ENCODE measurements at regions not wholly inside any gene's neighbourhood (a gene's known extent, or its start where the extent isn't known, plus 50 kb on each side); places are given as distances from the start of the nearest gene placed in this dataset.

DNA sequence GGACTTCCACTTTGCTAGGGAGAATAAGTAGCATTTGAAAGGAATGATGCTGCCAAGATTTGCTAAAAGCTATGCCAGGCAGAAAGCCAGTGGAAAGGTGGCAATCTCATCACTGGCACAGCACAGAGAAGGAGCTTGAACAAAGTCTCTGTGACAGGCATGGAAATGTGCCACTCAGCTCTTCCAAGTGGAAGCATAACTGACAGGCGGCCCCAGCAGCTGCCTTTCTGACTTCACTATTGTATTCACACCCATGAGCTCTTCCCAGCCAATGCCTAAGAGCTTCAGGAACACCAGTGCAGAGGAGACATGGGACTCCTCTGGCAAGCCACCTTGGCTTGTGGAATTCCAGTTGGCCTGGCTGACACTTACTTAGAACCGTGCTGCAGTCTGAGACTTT lies 134.6 kb upstream of the REG3G start:
- Mint-ChIP-seq H3K4me1 (ENCODE audit: low read depth) (no peaks in the 10 kb centered on the region), H3K27me3 (ENCODE audit: low read depth) (no peaks in the 10 kb centered on the region), H3K36me3 (ENCODE audit: low read depth) (no peaks in the 10 kb centered on the region), H3K4me3 (no peak overlapping the region), H3K9me3 (ENCODE audit: insufficient read depth) (no peaks in the 10 kb centered on the region), H3K27ac (no peak overlapping the region)
- ATAC-seq (no peak), DNase-seq (no peak)
- CTCF ChIA-PET, result no interaction called here
- POLR2A ChIA-PET, result no interaction called here

- Mint-ChIP-seq H3K4me1 (ENCODE audit: low read depth) (no peaks in the 10 kb centered on the region), H3K27me3 (ENCODE audit: low read depth) (no peaks in the 10 kb centered on the region), H3K27ac (no peak overlapping the region), H3K9me3 (ENCODE audit: insufficient read depth) (no peaks in the 10 kb centered on the region), H3K36me3 (ENCODE audit: low read depth) (no peaks in the 10 kb centered on the region), H3K4me3 (no peak overlapping the region)
- ATAC-seq, result no peak
- ChIA-PET CTCF (no interaction called here), POLR2A (no interaction called here)
- no peak for DNase-seq
Observed at GRCh38 chr2:78892295-78892694, 133.2 kb upstream of the REG3G start.

- Mint-ChIP-seq H3K27ac (no peak overlapping the region), H3K4me1 (ENCODE audit: low read depth) (no peaks in the 10 kb centered on the region), H3K4me3 (no peak overlapping the region), H3K27me3 (ENCODE audit: low read depth) (no peaks in the 10 kb centered on the region), H3K36me3 (ENCODE audit: low read depth) (no peaks in the 10 kb centered on the region), H3K9me3 (ENCODE audit: insufficient read depth) (no peaks in the 10 kb centered on the region)
- no peak for DNase-seq
- CTCF ChIA-PET, result no interaction called here
- no peak for ATAC-seq
- POLR2A ChIA-PET, result no interaction called here
Observed at GRCh38 chr2:78895022-78895421, 130.5 kb upstream of the REG3G start.

- CTCF ChIA-PET, result no interaction called here
- no peak for ATAC-seq
- H3K27ac Mint-ChIP-seq, result no peak overlapping the region
- no peak for DNase-seq
- H3K36me3 Mint-ChIP-seq (ENCODE audit: low read depth), result no peaks in the 10 kb centered on the region
- POLR2A ChIA-PET, result no interaction called here
- H3K4me3 Mint-ChIP-seq, result no peak overlapping the region
- H3K9me3 Mint-ChIP-seq (ENCODE audit: insufficient read depth), result no peaks in the 10 kb centered on the region
- H3K4me1 Mint-ChIP-seq (ENCODE audit: low read depth), result no peaks in the 10 kb centered on the region
- no peaks in the 10 kb centered on the region for H3K27me3 Mint-ChIP-seq (ENCODE audit: low read depth)
Observed at GRCh38 chr2:78896536-78896935, 129.0 kb upstream of the REG3G start.

DNA sequence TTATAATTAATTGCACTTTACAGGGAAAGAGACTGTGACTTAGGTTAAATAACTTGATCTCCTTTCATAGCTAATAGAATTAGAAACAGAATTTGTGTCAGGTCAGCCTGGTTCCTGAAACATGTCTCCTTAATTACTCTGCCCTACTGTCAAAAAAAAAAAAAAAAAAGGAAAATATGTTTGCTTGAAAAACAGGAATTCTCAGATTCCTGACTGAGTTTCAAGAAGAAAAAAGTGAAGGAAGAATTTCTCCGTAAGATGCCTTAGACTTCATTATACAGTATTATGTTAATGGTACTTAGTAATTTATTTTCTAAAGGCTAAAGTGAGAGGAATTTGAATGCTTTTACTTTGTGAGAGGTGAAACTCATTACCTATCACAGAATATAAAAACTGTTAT lies 118.4 kb upstream of the REG3G start:
- no peak overlapping the region for H3K27ac Mint-ChIP-seq
- ChIA-PET POLR2A (no interaction called here), CTCF (no interaction called here)
- no peak overlapping the region for H3K4me3 Mint-ChIP-seq
- no peaks in the 10 kb centered on the region for H3K4me1 Mint-ChIP-seq (ENCODE audit: low read depth)
- no peak for ATAC-seq
- no peaks in the 10 kb centered on the region for H3K27me3 Mint-ChIP-seq (ENCODE audit: low read depth)
- peaks cover 7% of the 10 kb centered on the region for H3K9me3 Mint-ChIP-seq (ENCODE audit: insufficient read depth)
- H3K36me3 Mint-ChIP-seq (ENCODE audit: low read depth), result no peaks in the 10 kb centered on the region
- no peak for DNase-seq

DNA sequence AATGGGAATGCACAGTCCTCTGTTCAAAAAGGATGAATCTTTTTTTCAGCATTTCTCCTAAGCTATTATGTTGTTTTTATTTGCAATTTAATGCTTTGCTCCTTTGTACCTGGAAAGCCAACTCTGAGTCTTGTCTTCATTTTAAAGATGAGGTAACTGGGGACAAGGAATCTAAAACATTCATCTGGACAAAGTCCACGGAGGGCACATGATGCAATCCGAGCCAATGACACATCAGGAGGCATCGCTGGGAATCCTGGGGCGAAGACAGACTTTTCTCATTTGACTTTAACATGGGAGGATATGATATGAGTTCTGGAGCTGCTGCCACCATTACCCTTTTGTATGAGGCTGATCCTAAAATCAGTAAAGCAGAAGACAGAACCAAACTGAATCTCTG lies 116.5 kb upstream of the REG3G start:
- Mint-ChIP-seq H3K4me3 (no peak overlapping the region), H3K36me3 (ENCODE audit: low read depth) (no peaks in the 10 kb centered on the region), H3K27me3 (ENCODE audit: low read depth) (no peaks in the 10 kb centered on the region), H3K27ac (no peak overlapping the region), H3K4me1 (ENCODE audit: low read depth) (no peaks in the 10 kb centered on the region), H3K9me3 (ENCODE audit: insufficient read depth) (peaks cover 7% of the 10 kb centered on the region)
- CTCF ChIA-PET, result no interaction called here
- no peak for ATAC-seq
- POLR2A ChIA-PET, result no interaction called here
- DNase-seq, result no peak

DNA sequence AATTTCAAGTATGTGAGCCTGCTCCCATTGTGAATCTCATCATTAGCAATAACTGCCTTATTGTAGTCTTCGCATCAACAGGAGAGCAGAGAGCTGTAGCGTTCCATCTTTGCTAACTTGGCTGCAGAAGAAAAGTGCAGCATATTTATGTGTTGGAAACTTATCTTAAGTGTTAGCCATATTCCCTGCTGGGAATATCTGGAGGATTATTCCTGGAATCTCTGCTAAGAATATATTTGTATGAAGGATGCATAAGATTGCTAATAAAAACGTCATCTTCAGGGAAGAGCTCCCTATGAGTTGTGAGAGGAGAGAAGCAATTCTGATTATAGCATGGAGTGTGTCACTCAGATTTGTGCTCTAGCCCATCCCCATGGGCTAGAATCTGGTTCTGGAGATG lies 115.1 kb upstream of the REG3G start:
- Mint-ChIP-seq H3K27ac (no peak overlapping the region), H3K4me1 (ENCODE audit: low read depth) (no peaks in the 10 kb centered on the region), H3K4me3 (no peak overlapping the region), H3K36me3 (ENCODE audit: low read depth) (no peaks in the 10 kb centered on the region), H3K9me3 (ENCODE audit: insufficient read depth) (peaks cover 7% of the 10 kb centered on the region), H3K27me3 (ENCODE audit: low read depth) (no peaks in the 10 kb centered on the region)
- ATAC-seq, result no peak
- POLR2A ChIA-PET, result no interaction called here
- CTCF ChIA-PET, result no interaction called here
- DNase-seq, result no peak

DNA sequence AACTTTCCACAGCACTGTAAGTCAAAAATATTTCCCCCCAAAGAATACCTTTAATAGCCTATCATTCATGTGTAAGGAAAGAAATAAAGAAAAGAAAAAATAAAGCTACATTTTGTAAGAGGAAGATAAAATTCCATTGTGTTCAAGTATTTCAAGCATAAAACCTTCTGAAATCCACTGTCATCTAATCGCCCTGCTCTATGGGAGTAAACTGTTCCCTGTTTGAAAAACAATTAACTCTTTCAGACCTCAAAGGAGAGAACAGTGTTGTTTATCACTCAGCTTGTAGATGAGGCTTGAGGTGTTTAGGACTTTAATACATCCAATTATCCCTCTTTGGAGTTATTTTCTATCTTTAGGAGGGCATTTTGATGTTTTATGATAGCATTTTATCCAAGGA lies 112.2 kb upstream of the REG3G start:
- ChIA-PET CTCF (no interaction called here), POLR2A (no interaction called here)
- no peak for ATAC-seq
- H3K36me3 Mint-ChIP-seq (ENCODE audit: low read depth), result no peaks in the 10 kb centered on the region
- no peak overlapping the region for H3K4me3 Mint-ChIP-seq
- no peaks in the 10 kb centered on the region for H3K4me1 Mint-ChIP-seq (ENCODE audit: low read depth)
- H3K27ac Mint-ChIP-seq, result no peak overlapping the region
- H3K9me3 Mint-ChIP-seq (ENCODE audit: insufficient read depth), result peaks cover 12% of the 10 kb centered on the region
- DNase-seq, result no peak
- H3K27me3 Mint-ChIP-seq (ENCODE audit: low read depth), result no peaks in the 10 kb centered on the region

DNA sequence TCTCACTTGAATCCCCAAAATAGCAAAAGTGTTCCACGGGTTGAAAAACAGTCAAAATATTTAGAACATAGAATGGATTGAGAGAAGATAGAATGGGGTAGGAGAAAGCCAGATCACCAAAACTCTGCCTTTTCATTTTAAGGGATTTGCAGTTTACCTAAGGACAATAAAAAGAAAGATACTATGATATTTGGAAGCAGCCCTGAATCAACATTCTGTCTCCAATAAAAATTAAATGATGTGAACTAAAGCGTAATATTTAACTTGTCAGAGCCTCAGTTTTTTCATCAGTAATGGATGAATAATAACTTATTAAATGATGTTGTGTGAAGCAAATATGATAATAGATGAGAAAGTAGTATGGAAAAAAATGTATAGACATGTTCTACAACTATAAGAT lies 100.2 kb upstream of the REG3G start:
- POLR2A ChIA-PET, result no interaction called here
- H3K27me3 Mint-ChIP-seq (ENCODE audit: low read depth), result no peaks in the 10 kb centered on the region
- H3K9me3 Mint-ChIP-seq (ENCODE audit: insufficient read depth), result no peaks in the 10 kb centered on the region
- no peak overlapping the region for H3K4me3 Mint-ChIP-seq
- ATAC-seq (no peak), DNase-seq (no peak)
- H3K27ac Mint-ChIP-seq, result no peak overlapping the region
- H3K4me1 Mint-ChIP-seq (ENCODE audit: low read depth), result no peaks in the 10 kb centered on the region
- CTCF ChIA-PET, result no interaction called here
- no peaks in the 10 kb centered on the region for H3K36me3 Mint-ChIP-seq (ENCODE audit: low read depth)

DNA sequence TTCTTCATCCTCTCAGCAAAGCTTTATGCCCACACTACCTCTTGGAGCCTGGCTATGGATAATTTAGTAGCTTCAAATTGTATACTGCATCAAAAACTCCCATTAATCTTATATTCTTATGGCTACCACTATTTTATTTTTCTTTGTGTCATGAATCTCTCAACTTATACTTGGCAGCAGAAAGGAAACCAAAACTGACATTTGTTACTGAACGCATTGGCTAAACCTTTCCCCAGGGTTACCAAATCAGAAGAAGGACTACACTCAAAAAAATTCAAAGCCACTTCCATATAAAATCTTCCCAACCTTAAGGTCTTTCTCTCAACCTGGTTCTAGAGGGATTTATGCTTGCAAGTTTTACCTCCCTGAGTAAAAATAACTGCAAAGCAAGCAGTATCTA lies 97.0 kb upstream of the REG3G start:
- H3K4me1 Mint-ChIP-seq (ENCODE audit: low read depth), result no peaks in the 10 kb centered on the region
- H3K4me3 Mint-ChIP-seq, result no peak overlapping the region
- ATAC-seq (no peak), DNase-seq (no peak)
- ChIA-PET CTCF (no interaction called here), POLR2A (no interaction called here)
- H3K27me3 Mint-ChIP-seq (ENCODE audit: low read depth), result no peaks in the 10 kb centered on the region
- no peaks in the 10 kb centered on the region for H3K9me3 Mint-ChIP-seq (ENCODE audit: insufficient read depth)
- H3K27ac Mint-ChIP-seq, result no peak overlapping the region
- no peaks in the 10 kb centered on the region for H3K36me3 Mint-ChIP-seq (ENCODE audit: low read depth)

- ATAC-seq, result no peak
- no peaks in the 10 kb centered on the region for H3K36me3 Mint-ChIP-seq (ENCODE audit: low read depth)
- CTCF ChIA-PET, result no interaction called here
Observed at GRCh38 chr2:78940998-78941397, 84.5 kb upstream of the REG3G start.

GRCh38 chr2:78941751-78942150 lies 83.8 kb upstream of the REG3G start:
- H3K27me3 Mint-ChIP-seq (ENCODE audit: low read depth), result no peaks in the 10 kb centered on the region
- no peak for ATAC-seq
- no peaks in the 10 kb centered on the region for H3K4me1 Mint-ChIP-seq (ENCODE audit: low read depth)
- H3K9me3 Mint-ChIP-seq (ENCODE audit: insufficient read depth), result peaks cover 5% of the 10 kb centered on the region
- ChIA-PET CTCF (no interaction called here), POLR2A (no interaction called here)
- H3K4me3 Mint-ChIP-seq, result no peak overlapping the region
- DNase-seq, result no peak
- H3K36me3 Mint-ChIP-seq (ENCODE audit: low read depth), result no peaks in the 10 kb centered on the region
- no peak overlapping the region for H3K27ac Mint-ChIP-seq

More at GRCh38 chr2:78940998-78941397, 84.5 kb upstream of the REG3G start:
- POLR2A ChIA-PET, result no interaction called here
- no peak for DNase-seq
- H3K27ac Mint-ChIP-seq, result no peak overlapping the region
- H3K4me1 Mint-ChIP-seq (ENCODE audit: low read depth), result no peaks in the 10 kb centered on the region
- H3K9me3 Mint-ChIP-seq (ENCODE audit: insufficient read depth), result peaks cover 5% of the 10 kb centered on the region
- H3K27me3 Mint-ChIP-seq (ENCODE audit: low read depth), result no peaks in the 10 kb centered on the region
- no peak overlapping the region for H3K4me3 Mint-ChIP-seq

DNA sequence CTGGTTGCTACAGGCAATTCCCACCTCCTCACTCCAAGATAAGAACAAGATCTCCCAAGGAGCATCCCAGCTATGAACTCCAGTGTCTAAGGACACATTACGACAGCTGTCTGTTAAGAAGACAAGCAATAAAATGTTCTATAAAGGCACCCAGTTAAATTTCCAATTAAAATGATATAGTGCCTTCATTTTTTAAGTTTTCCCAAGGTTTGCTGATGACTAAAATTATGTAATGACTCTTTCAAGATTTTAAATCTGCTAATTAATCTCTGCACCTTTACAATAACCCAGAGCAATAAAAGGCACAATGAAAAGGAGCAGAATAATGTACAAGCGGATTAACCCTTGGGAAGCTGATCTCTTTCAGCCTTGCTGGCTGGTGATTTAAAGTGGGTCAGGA lies 61.6 kb upstream of the REG3G start:
- CTCF ChIA-PET, result no interaction called here
- Mint-ChIP-seq H3K27me3 (ENCODE audit: low read depth) (no peaks in the 10 kb centered on the region), H3K4me1 (ENCODE audit: low read depth) (no peaks in the 10 kb centered on the region), H3K36me3 (ENCODE audit: low read depth) (no peaks in the 10 kb centered on the region), H3K9me3 (ENCODE audit: insufficient read depth) (no peaks in the 10 kb centered on the region), H3K4me3 (no peak overlapping the region), H3K27ac (no peak overlapping the region)
- DNase-seq, result no peak
- ATAC-seq, result no peak
- POLR2A ChIA-PET, result no interaction called here

- ChIA-PET POLR2A (no interaction called here), CTCF (no interaction called here)
- no peaks in the 10 kb centered on the region for H3K9me3 Mint-ChIP-seq (ENCODE audit: insufficient read depth)
- no peaks in the 10 kb centered on the region for H3K36me3 Mint-ChIP-seq (ENCODE audit: low read depth)
- no peaks in the 10 kb centered on the region for H3K27me3 Mint-ChIP-seq (ENCODE audit: low read depth)
- no peak overlapping the region for H3K27ac Mint-ChIP-seq
- H3K4me1 Mint-ChIP-seq (ENCODE audit: low read depth), result no peaks in the 10 kb centered on the region
- no peak overlapping the region for H3K4me3 Mint-ChIP-seq
- ATAC-seq, result no peak
- DNase-seq, result no peak
Observed at GRCh38 chr2:78967294-78967693, 58.2 kb upstream of the REG3G start.

Data from activated CD8-positive, alpha-beta T cell treated with anti-CD3 and anti-CD28 coated beads, Interleukin-2, amount 10 ng/mL, durations not matched to agents 7 days and 5 days (primary cell).